Stimulated activated CD4-positive, alpha-beta T cell treated with anti-CD3 and anti-CD28 coated beads, Interleukin-1b, Interleukin-23, amount 100 ng/mL, for 1 hour (primary cell): ENCODE measurements at regions not wholly inside any gene's neighbourhood (a gene's known extent, or its start where the extent isn't known, plus 50 kb on each side); places are given as distances from the start of the nearest gene placed in this dataset.
"Not testable (repeated sequence)": the region's sequence is repeated elsewhere in the genome, so short reads cannot be mapped to it uniquely, and the experiment has no call there.

Experiments used
- DNase-seq, 2 donors: peaks; one replicate each; pipeline ENCODE4 v3.0.0-alpha.2; 2020; ENCODE audit warnings: low read depth in 2 of 2

DNA sequence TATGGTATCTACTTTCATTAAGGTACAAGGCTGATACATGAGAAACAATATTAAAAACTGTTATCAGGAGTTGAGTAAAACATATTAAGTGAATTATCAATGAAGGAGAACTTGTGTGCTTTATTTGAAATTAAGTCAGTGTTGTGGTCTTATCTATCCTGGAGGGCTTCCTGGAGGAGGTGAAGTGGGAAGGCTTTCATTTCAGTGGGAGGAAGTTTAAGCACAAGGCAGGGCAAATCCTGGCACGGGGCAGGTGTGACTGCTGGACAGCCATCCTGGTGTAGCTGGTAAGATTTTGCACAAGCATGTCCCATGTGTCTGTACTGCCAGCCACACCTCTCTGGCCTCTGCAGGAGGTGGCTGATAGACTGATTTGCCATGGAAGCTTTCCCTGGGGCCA, 159.7 kb upstream of the SKOR2 start:
- no peak for DNase-seq

DNA sequence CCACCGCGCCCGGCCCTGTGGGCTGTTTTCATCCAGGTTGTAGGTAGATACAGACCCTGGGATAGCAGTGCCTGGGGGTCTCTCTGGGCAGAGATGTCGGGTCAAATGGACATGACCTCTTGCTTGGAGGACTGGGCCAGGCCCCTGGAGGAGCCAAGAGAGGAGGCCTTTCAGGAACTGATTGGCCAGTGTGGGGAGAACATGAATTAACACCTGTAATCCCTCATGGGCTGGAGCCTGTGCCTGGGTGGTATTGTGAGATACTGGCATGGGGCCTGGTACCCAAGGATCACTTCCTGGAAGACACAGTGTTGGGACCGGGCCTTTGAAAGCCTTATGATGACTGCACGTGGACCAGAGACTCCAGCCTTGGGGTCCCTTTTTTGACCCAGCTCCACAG, 158.7 kb upstream of the SKOR2 start:
- DNase-seq: no peak

- no peak for DNase-seq
Measured at GRCh38 chr18:47409519-47409918, 158.1 kb upstream of the SKOR2 start.

DNA sequence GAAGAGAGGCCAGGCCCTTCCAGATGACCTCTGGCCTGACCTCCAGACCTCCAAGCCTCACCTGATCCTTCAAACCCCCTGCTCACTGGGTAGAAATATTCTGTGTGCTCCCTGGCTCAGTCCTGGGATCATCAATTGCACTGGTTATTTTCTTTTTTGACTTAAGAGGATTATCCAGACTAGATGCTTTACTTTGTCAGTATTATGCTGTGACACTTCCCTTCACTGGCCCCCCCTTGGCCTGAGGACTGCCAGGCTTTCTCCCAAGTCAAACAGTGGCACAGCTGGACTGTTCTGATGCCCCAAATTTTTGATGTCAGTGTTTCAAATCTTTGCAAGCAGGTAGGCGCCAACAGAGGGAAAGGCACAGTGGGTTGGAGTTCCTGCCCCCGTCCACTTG, 156.3 kb upstream of the SKOR2 start:
- DNase-seq: no peak

GRCh38 chr18:47404845-47405244, 153.4 kb upstream of the SKOR2 start:
- DNase-seq: no peak

DNA sequence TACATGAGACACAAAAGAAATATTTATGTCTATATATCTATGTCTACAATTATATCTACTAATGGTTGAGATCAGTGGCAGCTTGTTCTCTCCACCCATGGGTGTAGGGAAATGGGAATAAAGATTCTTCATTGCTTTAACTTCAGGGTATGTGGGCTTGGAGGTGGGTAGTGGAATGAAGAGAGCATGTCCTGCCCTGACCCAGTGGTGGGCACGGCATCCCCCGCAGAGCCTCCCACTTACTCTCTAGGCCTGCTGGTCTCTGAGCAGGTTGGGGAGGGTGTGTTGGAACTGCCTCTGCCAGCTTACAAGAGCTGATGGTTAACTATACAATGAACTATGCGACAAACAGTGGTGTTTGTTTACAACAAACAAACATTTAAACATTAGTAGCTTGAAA, 152.5 kb upstream of the SKOR2 start:
- DNase-seq: no peak

DNA sequence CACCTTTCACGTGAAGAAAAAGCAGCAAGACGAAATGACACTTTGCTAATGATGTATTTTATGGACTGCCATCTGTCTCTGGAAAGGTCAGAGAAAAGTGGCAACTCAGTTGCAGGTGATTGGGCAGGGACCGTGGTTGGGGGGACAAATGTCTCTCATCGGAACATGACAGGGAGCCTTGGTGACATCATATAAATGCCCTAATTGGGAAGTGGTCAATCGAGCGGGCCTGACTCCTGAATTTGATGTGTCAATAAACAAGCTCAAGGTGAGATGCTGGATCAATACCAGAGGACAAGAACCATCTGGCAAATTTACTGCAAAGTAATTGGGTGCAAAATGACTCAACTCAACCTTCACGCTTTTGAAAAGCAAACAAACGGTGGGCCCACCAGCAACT, 151.9 kb upstream of the SKOR2 start:
- no peak for DNase-seq

DNA sequence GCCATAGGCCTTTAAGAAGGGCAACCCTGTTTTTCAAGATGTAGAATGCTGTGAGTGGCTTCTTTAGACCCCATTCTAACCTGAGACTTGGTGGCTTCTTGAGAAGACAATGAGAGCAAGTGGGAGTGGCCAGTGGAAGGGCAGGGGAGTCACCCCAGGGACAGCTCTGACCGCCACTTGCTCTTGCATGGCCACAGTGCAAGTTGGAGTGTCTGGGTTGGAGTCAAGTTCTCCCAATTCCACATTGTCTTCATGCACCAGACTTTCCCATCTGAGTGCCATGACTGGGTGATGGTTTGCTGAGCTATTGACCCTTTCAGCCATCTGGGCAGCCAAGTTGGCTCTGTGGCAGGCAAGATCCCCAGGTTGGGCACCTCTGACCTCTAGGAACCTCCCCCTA, 148.0 kb upstream of the SKOR2 start:
- DNase-seq: no peak

DNA sequence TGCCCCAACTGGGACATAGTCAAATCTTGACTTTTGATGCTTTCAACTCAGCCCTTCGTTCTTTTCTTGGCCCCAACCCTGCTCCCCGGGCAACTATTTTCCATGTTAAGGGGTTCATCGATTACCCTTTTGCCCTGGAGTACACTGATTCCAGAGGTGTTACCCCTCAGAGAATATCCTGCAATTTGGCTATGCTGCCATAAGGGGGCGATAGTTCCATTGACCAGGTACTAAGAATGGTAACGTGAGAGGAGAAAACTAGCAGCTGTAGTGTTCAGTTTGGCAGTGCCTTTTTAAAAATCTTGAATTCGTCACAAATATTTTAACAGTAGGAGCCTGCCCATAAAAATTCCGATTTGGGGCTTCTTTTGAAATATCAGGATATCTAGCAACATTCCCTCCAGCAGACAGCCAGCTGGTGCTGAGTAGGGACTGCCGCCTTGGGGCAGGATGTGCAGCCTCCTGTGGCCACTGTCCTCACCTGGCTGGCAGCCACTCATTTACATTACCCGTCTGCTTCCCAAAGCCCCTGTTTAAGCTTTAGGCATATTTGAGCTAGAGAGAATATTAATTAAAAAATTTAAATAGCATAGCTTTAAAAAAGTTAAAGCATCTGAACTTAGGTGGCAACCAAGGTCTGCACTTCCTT, 146.3 kb upstream of the SKOR2 start:
- DNase-seq: no peak

GRCh38 chr18:47391665-47392064, 140.2 kb upstream of the SKOR2 start:
- DNase-seq: no peak

GRCh38 chr18:47390410-47391024, 139.1 kb upstream of the SKOR2 start:
- no peak for DNase-seq

DNA sequence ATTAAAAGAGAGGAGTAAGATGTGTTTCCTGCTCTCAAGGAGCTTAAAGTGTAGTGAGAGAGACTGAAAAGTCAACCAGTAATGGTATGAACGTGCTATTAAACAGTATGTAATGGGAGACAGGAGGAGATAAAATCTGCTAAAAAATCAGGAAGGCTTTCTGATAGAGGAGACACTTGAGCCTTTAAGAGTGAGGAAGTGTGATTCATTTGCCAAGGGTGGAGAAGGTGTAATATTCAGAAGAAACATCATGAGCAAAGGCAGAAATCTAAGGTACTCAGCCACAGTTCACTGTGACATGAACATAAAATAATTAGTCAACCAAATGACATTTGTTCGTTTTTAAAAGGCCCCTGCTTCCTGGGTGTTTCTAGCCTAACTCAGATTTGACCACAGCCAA, 137.8 kb upstream of the SKOR2 start:
- DNase-seq: no peak

- DNase-seq: no peak
Measured at GRCh38 chr18:47387864-47388263, 136.4 kb upstream of the SKOR2 start.

GRCh38 chr18:47383729-47384128, 132.3 kb upstream of the SKOR2 start:
- no peak for DNase-seq

DNA sequence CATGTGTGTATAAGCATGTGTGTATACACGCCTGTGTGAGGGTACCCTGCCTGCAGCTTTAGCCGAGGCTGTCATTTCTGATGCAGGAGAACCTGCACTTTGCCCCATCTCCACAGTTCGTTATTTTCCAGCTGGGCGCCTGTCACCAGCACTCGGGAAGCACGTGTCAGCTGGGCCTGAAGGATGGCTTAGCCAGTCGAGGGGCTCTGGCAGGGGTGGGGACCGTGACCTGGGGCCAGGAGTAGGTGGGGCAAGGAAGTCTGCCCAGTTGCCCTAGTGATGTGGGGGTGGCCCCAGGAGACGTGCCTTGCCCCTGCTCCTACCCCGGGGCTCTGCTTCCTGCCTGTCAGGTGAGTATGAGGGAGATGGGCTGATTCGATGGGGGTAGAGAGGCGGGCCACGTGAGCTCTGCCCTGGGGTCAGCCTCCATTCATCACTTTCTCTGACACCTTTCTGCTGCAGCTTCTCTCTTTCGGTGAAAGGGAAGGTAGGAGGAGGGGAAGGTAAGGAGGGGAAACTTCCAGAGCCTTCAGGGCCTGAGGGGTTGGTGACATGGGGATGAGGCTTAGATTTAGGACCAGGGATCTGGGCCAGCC, 130.6 kb upstream of the SKOR2 start:
- DNase-seq: no peak

GRCh38 chr18:47380153-47380552, 128.7 kb upstream of the SKOR2 start:
- no peak for DNase-seq

GRCh38 chr18:47373465-47373864, 122.0 kb upstream of the SKOR2 start:
- DNase-seq: no peak

DNA sequence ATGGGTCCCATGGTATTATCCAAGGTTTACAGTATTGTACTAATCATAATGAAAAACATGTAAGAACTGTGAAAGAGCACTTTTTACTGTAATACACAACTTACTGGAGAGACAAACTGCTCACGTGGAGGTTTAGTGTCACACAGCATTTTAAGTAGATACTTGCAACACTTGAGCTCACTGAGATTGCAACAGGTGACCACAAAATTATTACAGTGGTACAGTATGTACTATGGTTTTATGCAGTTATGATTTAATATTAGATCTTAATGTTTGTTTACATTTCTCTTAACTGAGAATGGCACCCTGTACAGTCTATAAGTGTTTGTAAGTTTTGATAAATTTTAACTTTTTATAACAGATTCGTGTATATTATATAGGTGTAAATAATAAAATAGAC, 118.6 kb upstream of the SKOR2 start:
- no peak for DNase-seq

DNA sequence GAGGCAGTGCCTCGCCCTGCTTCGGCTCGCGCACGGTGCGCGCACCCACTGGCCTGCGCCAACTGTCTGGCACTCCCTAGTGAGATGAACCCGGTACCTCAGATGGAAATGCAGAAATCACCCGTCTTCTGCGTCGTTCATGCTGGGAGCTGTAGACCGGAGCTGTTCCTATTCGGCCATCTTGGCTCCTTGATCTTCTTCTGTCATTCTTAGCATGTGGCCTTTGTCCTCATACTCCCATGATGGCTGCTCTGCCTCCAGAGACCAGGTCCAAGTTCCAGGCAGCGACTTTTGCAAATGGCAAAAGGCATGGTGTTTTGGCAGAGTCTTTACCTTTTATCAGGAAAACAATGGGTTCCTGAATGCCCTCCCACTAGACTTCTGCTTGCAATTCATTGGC, 102.6 kb upstream of the SKOR2 start:
- DNase-seq: not testable (repeated sequence)

DNA sequence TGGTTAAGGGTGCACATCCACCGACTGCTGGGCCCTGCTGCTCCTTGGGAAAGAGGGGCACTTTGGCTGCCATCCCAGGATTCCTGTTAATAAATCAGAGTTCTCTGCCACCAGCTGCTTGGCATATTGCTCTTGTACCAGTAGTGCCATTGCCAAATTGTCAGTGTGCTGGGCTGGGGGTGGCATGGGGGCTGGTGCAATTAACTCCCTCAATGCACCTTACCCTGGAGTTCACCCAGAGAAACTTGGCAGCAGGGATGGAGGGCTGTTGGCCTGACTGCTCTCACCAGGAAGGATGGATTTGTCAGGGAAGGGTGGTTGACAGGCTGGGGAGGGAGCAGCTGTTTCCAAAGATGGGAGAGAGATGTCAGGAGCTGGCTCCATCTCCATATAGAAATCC, 94.6 kb upstream of the SKOR2 start:
- no peak for DNase-seq

- no peak for DNase-seq
Measured at GRCh38 chr18:47345291-47345690, 93.8 kb upstream of the SKOR2 start.

GRCh38 chr18:47343291-47343690, 91.8 kb upstream of the SKOR2 start:
- DNase-seq: no peak

DNA sequence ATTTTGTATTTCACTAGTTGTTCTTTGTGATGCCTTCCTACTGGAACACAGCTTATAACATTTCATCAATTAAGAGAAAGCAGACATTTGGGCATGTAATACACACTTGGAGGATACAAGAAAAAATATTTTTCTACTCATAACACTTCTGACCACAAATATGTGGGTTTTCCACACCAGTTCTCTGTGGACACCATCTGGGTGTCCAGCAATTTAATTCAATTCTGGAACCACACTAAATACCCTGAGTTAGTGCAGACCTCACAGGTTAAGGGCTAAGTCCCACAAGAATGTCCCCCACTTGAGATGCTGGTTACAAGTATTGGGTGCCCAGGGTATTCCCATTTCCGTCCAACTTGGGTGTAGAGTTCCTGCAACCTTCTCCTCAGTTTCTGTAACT, 91.1 kb upstream of the SKOR2 start:
- DNase-seq: no peak

GRCh38 chr18:47341678-47342077, 90.2 kb upstream of the SKOR2 start:
- no peak for DNase-seq
